ENCODE measurements at regions not wholly inside any gene's neighbourhood (a gene's known extent, or its start where the extent isn't known, plus 50 kb on each side); places are given as distances from the start of the nearest gene placed in this dataset.

DNA sequence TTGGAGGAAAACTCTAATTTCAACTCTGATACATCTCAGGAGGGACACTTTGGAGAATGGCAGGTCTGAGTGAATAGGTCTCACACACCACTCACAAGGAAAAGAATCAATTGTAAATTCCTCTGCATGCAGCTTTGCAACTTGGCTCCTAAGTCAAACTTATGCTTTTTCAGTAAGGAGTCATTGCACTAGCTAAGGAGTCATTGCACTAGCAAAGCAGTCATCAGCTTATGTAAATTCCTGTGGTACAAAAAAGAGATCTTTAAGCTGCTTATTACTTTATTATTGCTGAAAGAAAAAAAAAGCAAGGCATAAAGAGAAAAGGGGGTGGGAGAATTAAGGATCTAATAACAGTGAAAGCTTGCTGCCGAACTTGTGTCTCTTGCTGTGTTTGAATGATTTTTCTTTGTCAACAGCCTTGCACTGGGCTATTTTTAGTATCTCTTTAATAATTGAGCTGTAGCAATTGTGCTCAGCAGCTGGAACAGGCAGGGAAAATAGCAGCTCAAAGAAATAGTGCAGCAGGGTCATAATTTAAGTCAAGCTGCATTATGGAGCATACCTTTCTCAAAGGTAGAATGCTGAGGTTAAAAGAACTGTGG, 154.3 kb upstream of the ARPP21 start:
- no peak for DNase-seq (ENCODE audit: low read depth in 3 of 3)

GRCh38 chr3:35486295-35486694, 153.0 kb upstream of the ARPP21 start:
- no peak for DNase-seq (ENCODE audit: low read depth in 3 of 3)

DNA sequence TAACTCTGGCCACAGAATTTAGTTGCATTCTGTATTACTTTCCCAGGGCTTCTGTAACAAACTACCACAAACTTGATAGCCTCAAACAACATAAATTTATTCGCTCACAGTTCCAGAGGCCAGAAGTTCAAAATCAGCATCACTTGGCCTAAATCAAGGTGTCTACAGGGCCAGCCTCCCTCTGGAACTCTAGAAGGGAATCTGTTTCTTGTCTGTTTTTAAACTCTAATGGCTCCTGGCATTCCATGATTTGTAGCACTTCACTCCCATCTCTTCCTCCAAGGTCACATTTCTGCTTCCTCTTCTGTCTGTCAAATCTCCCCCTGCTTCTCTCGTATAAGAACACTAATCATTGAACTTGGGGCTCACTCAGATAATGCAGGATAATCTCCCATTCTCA, 151.9 kb upstream of the ARPP21 start:
- DNase-seq (ENCODE audit: low read depth in 3 of 3): no peak

- DNase-seq (ENCODE audit: low read depth in 3 of 3): no peak
Measured at GRCh38 chr3:35488526-35488925, 150.8 kb upstream of the ARPP21 start.

DNA sequence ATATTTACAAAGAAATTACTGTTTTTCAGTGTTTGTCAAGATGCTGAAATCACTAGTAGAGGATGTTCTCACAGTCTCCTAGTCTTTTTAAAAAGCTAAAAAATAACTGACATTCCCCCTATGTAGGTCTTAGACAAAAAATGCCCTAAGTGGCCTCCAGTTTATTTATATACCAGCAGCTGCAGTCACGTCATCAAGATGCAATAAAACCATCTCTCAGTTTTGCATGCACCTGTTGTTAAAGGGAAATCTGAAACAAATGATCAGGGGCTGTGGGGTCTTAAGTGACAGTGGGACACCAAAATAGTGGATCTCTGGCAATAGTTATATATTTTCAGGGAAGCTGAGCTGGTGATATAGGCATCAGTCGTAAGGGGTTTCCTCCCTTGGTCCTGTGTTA, 146.5 kb upstream of the ARPP21 start:
- DNase-seq (ENCODE audit: low read depth in 3 of 3): no peak

DNA sequence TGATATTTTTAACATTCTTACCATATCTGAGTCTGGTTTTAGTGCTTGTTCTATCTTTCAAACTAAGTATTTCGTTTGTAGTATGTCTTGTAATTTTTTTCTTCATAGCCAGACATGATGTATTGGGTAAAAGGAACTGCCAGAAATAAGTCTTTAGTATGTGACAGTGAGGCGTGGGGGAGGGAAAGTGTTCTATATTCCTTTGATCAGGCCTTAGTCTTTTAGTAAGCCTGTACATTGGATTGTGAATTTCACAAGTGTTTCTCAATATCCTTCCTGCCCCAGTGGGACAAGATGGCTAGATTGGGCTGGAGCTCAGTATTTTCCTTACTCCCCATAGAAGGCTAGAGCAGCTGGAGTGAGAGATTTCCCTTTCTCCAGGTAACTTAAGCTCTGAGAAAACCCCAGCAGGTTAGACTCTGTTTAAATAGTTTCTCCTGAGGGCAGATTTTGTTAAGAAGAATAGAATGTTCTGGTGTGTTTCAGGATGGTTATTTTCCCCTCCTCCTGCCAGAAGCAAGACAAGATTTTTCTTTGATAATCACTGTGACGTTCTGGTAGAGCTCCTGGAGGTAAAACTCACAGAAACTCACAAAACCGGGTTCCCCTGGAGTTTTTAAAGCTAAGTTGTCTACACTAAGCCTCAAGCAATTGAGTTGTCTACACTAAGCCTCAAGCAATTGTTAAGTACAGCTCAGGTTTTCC, 140.7 kb upstream of the ARPP21 start:
- no peak for DNase-seq (ENCODE audit: low read depth in 3 of 3)

- DNase-seq (ENCODE audit: low read depth in 3 of 3): no peak
Measured at GRCh38 chr3:35500641-35501350, 138.5 kb upstream of the ARPP21 start.

- no peak for DNase-seq (ENCODE audit: low read depth in 3 of 3)
Measured at GRCh38 chr3:35502699-35503098, 136.6 kb upstream of the ARPP21 start.

GRCh38 chr3:35505181-35505580, 134.1 kb upstream of the ARPP21 start:
- DNase-seq (ENCODE audit: low read depth in 3 of 3): no peak

DNA sequence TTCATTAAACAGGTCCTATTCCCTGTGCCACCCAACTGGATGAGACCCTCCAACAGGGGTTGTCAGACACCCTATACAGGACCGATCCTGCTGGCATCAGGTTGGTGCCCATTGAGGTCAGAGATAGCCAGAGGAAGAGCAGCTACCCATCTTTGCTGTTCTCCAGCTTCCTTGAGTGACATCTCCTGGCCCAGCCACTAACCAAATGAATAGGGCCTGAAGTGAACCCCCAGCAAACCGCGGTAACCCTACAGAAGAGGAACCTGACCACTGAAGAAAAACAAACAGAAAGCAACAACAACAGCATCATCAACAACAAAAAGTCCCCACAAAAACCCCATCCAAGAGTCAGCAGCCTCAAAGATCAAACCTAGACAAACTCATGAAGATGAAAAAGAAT, 133.6 kb upstream of the ARPP21 start:
- no peak for DNase-seq (ENCODE audit: low read depth in 3 of 3)

DNA sequence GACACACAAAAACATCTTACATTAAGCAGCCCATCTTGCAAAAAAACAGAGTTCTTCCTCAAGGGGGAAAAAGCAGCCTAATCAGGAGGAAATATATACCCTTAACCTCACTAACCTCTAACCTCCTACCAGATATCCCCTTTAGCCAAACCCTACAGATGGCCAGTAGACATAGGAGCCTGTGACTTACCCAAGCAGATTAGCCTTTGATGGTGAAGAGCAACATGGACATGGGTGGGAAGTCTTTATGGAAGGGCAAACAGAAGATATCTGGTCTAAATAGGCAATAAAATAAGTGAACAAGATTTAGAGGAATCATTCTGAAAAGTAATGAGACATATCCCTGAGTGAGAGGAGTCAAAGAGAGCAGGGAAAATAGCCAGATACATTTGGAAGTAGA, 119.4 kb upstream of the ARPP21 start:
- DNase-seq (ENCODE audit: low read depth in 3 of 3): no peak

GRCh38 chr3:35521196-35521595, 118.1 kb upstream of the ARPP21 start:
- no peak for DNase-seq (ENCODE audit: low read depth in 3 of 3)

DNA sequence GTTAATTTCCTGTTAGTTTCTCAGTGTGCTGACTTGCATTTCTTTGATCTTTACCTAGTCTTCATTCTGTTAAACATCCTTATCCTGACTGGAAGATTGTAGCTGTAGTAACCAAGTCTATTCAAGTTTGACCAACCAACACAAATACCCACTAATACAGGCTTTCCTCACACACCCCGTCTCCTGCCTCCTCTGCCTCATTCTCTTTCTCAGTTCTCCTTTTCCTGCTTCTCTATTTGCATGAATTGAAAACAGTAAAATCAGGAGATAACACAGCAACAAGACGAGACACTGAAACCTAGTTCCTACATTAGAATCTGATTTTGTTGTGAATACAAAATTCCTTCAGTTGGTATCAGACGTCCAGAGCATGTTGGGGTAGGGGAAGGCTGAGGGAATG, 116.9 kb upstream of the ARPP21 start:
- DNase-seq (ENCODE audit: low read depth in 3 of 3): no peak

DNA sequence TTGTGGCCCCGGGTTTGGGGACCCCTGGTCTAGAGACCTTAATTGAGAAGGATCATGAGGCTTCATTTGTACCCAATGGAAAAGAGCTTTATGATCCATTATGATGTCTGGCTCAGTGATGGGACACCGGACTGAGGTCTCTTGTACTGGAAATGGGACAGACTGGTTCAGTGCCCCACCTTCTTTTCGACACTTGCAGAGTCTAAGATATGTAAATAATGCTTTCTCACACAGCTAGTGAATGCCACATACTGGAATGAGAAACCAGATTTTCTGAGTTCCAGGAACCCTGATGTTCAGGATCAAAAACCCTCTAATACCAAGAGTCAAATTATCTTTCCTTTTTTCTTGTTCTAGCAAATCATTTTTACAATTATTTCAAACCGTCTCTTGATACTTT, 116.3 kb upstream of the ARPP21 start:
- no peak for DNase-seq (ENCODE audit: low read depth in 3 of 3)

DNA sequence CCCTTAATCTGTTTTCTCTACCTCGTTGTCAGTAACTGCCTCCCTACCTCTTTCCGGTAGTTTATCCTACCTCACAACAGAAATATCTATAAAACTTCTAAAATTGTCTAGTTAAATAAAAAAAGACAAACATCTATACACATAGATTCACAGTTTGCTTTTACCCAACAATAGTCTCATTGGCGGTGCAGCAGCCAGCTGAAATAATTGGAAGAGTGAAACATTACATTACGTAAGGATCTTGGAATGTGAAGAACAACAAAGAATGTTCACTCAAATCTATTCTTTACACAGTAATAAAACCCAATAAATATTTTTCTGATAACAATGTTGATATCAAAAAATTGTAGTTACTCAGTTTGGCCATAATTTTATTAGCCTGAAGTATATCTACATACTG, 115.5 kb upstream of the ARPP21 start:
- no peak for DNase-seq (ENCODE audit: low read depth in 3 of 3)

GRCh38 chr3:35524856-35525255, 114.5 kb upstream of the ARPP21 start:
- DNase-seq (ENCODE audit: low read depth in 3 of 3): no peak

- no peak for DNase-seq (ENCODE audit: low read depth in 3 of 3)
Measured at GRCh38 chr3:35528728-35529127, 110.6 kb upstream of the ARPP21 start.

- DNase-seq (ENCODE audit: low read depth in 3 of 3): no peak
Measured at GRCh38 chr3:35529337-35529736, 110.0 kb upstream of the ARPP21 start.

DNA sequence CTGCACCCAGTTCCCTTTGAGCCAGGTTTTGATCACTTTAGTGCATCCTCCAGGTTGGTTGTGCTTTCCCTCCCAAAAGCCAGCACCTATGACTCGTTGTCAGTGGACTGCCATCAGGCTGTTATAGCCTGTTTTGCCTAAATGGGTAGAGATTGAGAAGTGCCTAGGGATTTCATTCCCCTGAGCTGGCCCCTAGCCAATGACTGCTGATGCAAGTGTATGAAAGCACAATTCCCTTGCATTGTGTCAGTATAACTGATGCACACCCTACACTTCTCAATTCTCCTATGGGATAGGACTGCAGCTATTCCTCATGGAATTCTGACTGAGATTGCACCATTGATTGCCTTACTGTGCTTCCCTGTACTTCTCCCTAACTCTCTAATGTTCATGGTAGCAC, 102.1 kb upstream of the ARPP21 start:
- no peak for DNase-seq (ENCODE audit: low read depth in 3 of 3)

DNA sequence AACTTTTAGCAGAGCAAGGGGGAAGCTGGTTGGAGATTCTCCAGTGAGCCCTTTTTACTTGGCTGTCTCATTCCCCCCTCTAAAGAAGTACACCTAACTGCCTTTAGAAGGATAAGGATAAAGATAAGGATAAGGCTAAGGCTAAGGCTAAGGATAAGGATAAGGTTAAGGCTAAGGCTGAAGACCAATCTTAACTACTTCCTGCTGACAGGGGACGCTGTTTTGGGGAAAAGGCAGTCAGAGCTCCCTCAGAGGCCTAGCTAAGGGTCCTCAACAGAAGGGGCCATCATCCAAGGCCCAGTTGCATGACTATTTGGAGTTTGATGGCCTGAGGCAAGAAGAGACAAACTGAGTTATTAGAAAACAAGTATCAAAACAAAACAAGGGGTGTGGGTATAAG, 94.3 kb upstream of the ARPP21 start:
- no peak for DNase-seq (ENCODE audit: low read depth in 3 of 3)

- DNase-seq (ENCODE audit: low read depth in 3 of 3): no peak
Measured at GRCh38 chr3:35549690-35550089, 89.6 kb upstream of the ARPP21 start.

DNA sequence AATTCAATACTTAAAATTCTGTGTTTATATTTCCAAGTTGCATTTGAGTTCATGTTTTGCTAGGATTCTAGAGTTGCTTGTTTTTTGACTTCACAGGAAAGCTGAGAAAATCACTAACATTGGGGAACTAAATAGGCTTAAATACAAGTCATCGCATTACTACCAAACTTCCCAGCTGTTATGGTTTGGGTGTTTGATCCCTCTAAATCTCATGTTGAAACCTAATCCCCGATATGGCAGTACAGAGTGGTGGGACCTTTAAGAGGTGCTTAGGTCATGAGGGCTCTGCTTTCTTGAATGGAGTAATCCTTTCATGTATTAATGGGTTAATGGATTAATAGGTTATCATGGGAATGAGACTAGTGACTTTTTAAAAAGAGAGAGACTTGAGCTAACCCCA, 77.2 kb upstream of the ARPP21 start:
- no peak for DNase-seq (ENCODE audit: low read depth in 3 of 3)

GRCh38 chr3:35565048-35565447, 74.3 kb upstream of the ARPP21 start:
- no peak for DNase-seq (ENCODE audit: low read depth in 3 of 3)
